HCT116 (cell line): ENCODE measurements at regions not wholly inside any gene's neighbourhood (a gene's known extent, or its start where the extent isn't known, plus 50 kb on each side); places are given as distances from the start of the nearest gene placed in this dataset.

ENCODE experiments used
- ATAC-seq: fragments of 200-7000 bp; cut with Tn5 transposase; 2 replicates; pipeline ENCODE4 v1.9.1; 2020; ENCODE audit warnings: mild to moderate bottlenecking, moderate library complexity
- BruUV-seq: library from RNA; stranded (reverse); fragments of 400-500 nt; replicated peaks from 2 replicates; lab custom pipeline; 2021; lab: Mats Ljungman, UMichigan
- CTCF ChIA-PET: fragments of 300-600 bp; sonication (Branson Sonifier 250); formaldehyde crosslinking; loops from one replicate; lab custom pipeline; 2021; ENCODE audit warnings: antibody characterized with exemption; lab: Charles Lee
- POLR2A ChIA-PET: fragments of 300-600, 350-600 bp; sonication (Branson Sonifier 250); formaldehyde crosslinking; loops from one replicate; lab custom pipeline; 2021; ENCODE audit warnings: antibody characterized with exemption; lab: Charles Lee
- RAD21 ChIA-PET, 2 experiments: fragments of 300-600 bp; sonication (Branson Sonifier 250); formaldehyde crosslinking; loops; one replicate each; lab custom pipeline; 2023; ENCODE audit warnings: low total read pairs in 2 of 2; ENCODE audit not compliant: uncharacterized antibody in 2 of 2, unreplicated experiment in 2 of 2, low non-redundant PET in 1 of 2; lab: Charles Lee
- DNase-seq: peaks from one replicate; pipeline ENCODE4 v3.0.0-alpha.2; 2010; ENCODE audit warnings: low read depth, low spot score
- H2AFZ ChIP-seq: fragments of 200-600 bp; shearing (Covaris generic), sonication (generic); 2 replicates; pipeline ENCODE4 v1.6.1; 2017; ENCODE audit warnings: low read depth, mixed run types, mixed read lengths, antibody characterized with exemption, low read length; ENCODE audit not compliant: poor library complexity, severe bottlenecking
- H3K27ac ChIP-seq: 2 replicates; pipeline ENCODE4 v1.5.1; 2012; ENCODE audit warnings: low read depth, low read length
- H3K27me3 ChIP-seq: fragments of 200-600 bp; sonication (generic); 2 replicates; pipeline ENCODE4 v1.6.1; 2016; ENCODE audit warnings: mixed run types, low read length, mixed read lengths; ENCODE audit not compliant: insufficient read depth
- H3K36me3 ChIP-seq, 2 experiments: fragments of 200-500 bp in 1 of 2; fragments of 200-600 bp in 1 of 2; sonication (Bioruptor generic) in 1 of 2; sonication (generic) in 1 of 2; 2 replicates each; pipeline versions ENCODE4 v1.5.1 to v1.6.1; 2014 to 2016; ENCODE audit warnings: low read length in 2 of 2, inconsistent platforms in 1 of 2, mixed read lengths in 1 of 2, mixed run types in 1 of 2; ENCODE audit not compliant: insufficient read depth in 2 of 2, control insufficient read depth in 1 of 2
- H3K4me1 ChIP-seq, 2 experiments: fragments of 200-600 bp in 1 of 2; sonication (generic) in 1 of 2; 2 replicates each; pipeline versions ENCODE4 v1.5.1 to v1.6.1; 2012 to 2017; ENCODE audit warnings: low read length in 2 of 2, inconsistent platforms in 1 of 2, mild to moderate bottlenecking in 1 of 2, mixed read lengths in 1 of 2, mixed run types in 1 of 2, moderate library complexity in 1 of 2; ENCODE audit not compliant: insufficient read depth in 2 of 2, control insufficient read depth in 1 of 2
- H3K4me2 ChIP-seq: fragments of 200-600 bp; sonication (generic); 2 replicates; pipeline ENCODE4 v1.6.1; 2017; ENCODE audit warnings: mixed run types, low read length, mixed read lengths
- H3K4me3 ChIP-seq, 2 experiments: fragments of 200-600 bp in 1 of 2; sonication (generic) in 1 of 2; replicated peaks in 1 of 2; 2 replicates each; pipeline ENCODE4 v1.5.1; 2011 to 2016; ENCODE audit warnings: low read length in 2 of 2, control low read depth in 1 of 2, low read depth in 1 of 2, mild to moderate bottlenecking in 1 of 2, mixed read lengths in 1 of 2, mixed run types in 1 of 2
- H3K79me2 ChIP-seq: fragments of 200-600 bp; sonication (generic); 2 replicates; pipeline ENCODE4 v1.6.1; 2017; ENCODE audit warnings: mild to moderate bottlenecking, mixed run types, low read length, moderate library complexity, mixed read lengths; ENCODE audit not compliant: insufficient read depth
- H3K9ac ChIP-seq: fragments of 200-600 bp; sonication (generic); 2 replicates; pipeline ENCODE4 v1.6.1; 2016; ENCODE audit warnings: low read length, mixed read lengths
- H3K9me2 ChIP-seq: fragments of 200-600 bp; sonication (generic), shearing (Covaris generic); 2 replicates; pipeline ENCODE4 v1.6.1; 2017; ENCODE audit warnings: mixed run types, mild to moderate bottlenecking, moderate library complexity; ENCODE audit not compliant: insufficient read depth
- H3K9me3 ChIP-seq, 2 experiments: fragments of 200-500 bp in 1 of 2; fragments of 200-600 bp in 1 of 2; sonication (Bioruptor generic) in 1 of 2; sonication (generic) in 1 of 2; 2 replicates each; pipeline ENCODE4 v1.6.1; 2014 to 2017; ENCODE audit warnings: low read length in 2 of 2, mixed read lengths in 2 of 2, inconsistent platforms in 1 of 2, low read depth in 1 of 2, mild to moderate bottlenecking in 1 of 2, mixed run types in 1 of 2, moderate library complexity in 1 of 2; ENCODE audit not compliant: control insufficient read depth in 1 of 2, insufficient read depth in 1 of 2
- H4K20me1 ChIP-seq: fragments of 200-600 bp; sonication (generic), shearing (Covaris generic); 2 replicates; pipeline ENCODE4 v1.6.1; 2017; ENCODE audit warnings: mixed run types, mild to moderate bottlenecking, moderate library complexity; ENCODE audit not compliant: insufficient read depth
- CBX3 ChIP-seq: IDR thresholded peaks from 2 replicates; pipeline ENCODE4 v1.6.1; 2012; ENCODE audit warnings: low read depth
- CEBPB ChIP-seq: IDR thresholded peaks from 2 replicates; pipeline ENCODE4 v1.6.1; 2012; ENCODE audit warnings: low read depth
- EGR1 ChIP-seq: IDR thresholded peaks from 2 replicates; pipeline ENCODE4 v1.6.1; 2012; ENCODE audit warnings: low read depth
- ELF1 ChIP-seq: IDR thresholded peaks from 2 replicates; pipeline ENCODE4 v1.6.1; 2012; ENCODE audit warnings: low read depth, borderline replicate concordance
- EZH2 ChIP-seq: fragments of 200-600 bp; sonication (generic); IDR thresholded peaks from 2 replicates; pipeline ENCODE4 v1.6.1; 2017; ENCODE audit warnings: antibody characterized with exemption, mixed run types
- EZH2phosphoT487 ChIP-seq: fragments of 200-600 bp; IDR thresholded peaks from 2 replicates; pipeline ENCODE4 v1.6.1; 2018; ENCODE audit warnings: antibody characterized with exemption, borderline replicate concordance
- FOSL1 ChIP-seq: IDR thresholded peaks from 2 replicates; pipeline ENCODE4 v1.6.1; 2012; ENCODE audit warnings: low read depth
- JUND ChIP-seq: IDR thresholded peaks from 2 replicates; pipeline ENCODE4 v1.6.1; 2012
- POLR2A ChIP-seq: IDR thresholded peaks from 2 replicates; pipeline ENCODE4 v1.7.0; 2011; ENCODE audit warnings: borderline replicate concordance; ENCODE audit not compliant: insufficient read depth, insufficient read length; ENCODE audit errors: extremely low read depth
- RAD21 ChIP-seq: IDR thresholded peaks from 2 replicates; pipeline ENCODE4 v1.6.1; 2012; ENCODE audit warnings: low read depth, mild to moderate bottlenecking
- SIN3A ChIP-seq: IDR thresholded peaks from 2 replicates; pipeline ENCODE4 v1.6.1; 2012; ENCODE audit warnings: low read depth
- SP1 ChIP-seq: IDR thresholded peaks from 2 replicates; pipeline ENCODE4 v1.6.1; 2012; ENCODE audit warnings: low read depth
- SRF ChIP-seq: IDR thresholded peaks from 2 replicates; pipeline ENCODE4 v1.6.1; 2012; ENCODE audit warnings: low read depth
- YY1 ChIP-seq: IDR thresholded peaks from 2 replicates; pipeline ENCODE4 v1.6.1; 2011; ENCODE audit warnings: low read length, low read depth, moderate library complexity, mild to moderate bottlenecking; ENCODE audit not compliant: insufficient replicate concordance; ENCODE audit errors: extremely low read depth
- ZNF274 ChIP-seq: fragments of 200-500 bp; sonication (Bioruptor generic); IDR thresholded peaks from 2 replicates; pipeline ENCODE4 v1.6.1; 2014; ENCODE audit warnings: mild to moderate bottlenecking, low read depth, low read length, inconsistent platforms
- intact Hi-C: fragments of 100-400 bp; cut with micrococcal nuclease; formaldehyde crosslinking; loops from 2 replicates; pipeline ENCODE4 v1.10.0; 2022
- TF ChIP-seq, protein P1 (sequence below): IDR thresholded peaks from 2 replicates; pipeline ENCODE4 v1.6.1; 2012
- TF ChIP-seq, protein P2 (sequence below): IDR thresholded peaks from 2 replicates; pipeline ENCODE4 v1.6.1; 2012; ENCODE audit warnings: low read depth
- TF ChIP-seq, protein P3 (sequence below): IDR thresholded peaks from 2 replicates; pipeline ENCODE4 v1.6.1; 2011; ENCODE audit warnings: mild to moderate bottlenecking, low read length, moderate library complexity; ENCODE audit not compliant: insufficient replicate concordance; ENCODE audit errors: extremely low read depth
- TF ChIP-seq, protein P4 (sequence below), 3 experiments: fragments of 200-600 bp in 1 of 3; sonication (generic) in 1 of 3; IDR thresholded peaks in 2 of 3; conservative IDR thresholded peaks in 1 of 3; 2 replicates each; pipeline ENCODE4 v1.5.1; 2012 to 2017; ENCODE audit warnings: low read depth in 2 of 3, low read length in 2 of 3, antibody characterized with exemption in 1 of 3, borderline replicate concordance in 1 of 3, control low read depth in 1 of 3, mild to moderate bottlenecking in 1 of 3, mixed read lengths in 1 of 3, mixed run types in 1 of 3, moderate library complexity in 1 of 3; ENCODE audit not compliant: insufficient read depth in 1 of 3
- TF ChIP-seq, protein P5 (sequence below): IDR thresholded peaks from 2 replicates; pipeline ENCODE4 v1.6.1; 2012

DNA sequence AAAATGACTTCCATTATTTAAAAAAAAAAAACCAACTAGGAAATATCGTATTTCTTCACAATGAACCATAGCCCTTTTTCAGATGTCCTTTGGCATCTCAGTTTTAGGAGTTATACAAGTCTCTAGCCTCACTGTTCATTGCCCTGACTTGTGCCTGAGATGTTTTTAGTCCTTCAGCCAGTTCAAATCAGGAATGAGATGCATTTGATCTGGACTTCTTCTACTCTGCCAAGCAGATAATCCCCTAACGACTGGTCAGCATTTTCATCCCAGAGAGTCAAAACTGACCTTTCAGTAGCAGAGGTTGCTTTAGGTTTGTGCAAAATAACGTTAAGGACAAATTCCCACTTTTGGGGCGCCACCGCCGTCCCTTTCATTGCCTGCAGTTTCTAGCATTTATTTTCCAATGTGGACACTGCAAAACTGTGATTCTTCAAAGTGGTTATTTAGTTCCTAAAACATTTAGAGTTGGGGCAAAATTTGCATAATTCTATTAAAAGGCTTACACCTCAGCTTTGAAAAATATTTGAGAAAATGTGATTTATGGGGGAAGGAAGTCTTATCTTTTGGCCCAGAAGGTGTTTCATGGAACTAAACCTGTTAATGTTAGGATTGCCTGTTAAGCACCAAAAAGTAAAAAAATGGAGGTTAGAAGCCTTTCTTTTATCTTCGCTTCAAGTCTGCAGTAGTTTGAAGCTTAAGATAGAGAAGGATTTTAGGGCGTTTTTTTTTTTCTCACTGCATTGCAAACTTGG lies 152.0 kb upstream of the SGK1 start:
- Histone ChIP-seq H3K36me3 (no peaks in the 10 kb centered on the region), H3K27ac (no peak overlapping the region), H3K9me2 (no peaks in the 10 kb centered on the region), H3K4me3 (no peak overlapping the region), H3K79me2 (no peaks in the 10 kb centered on the region), H3K9ac (no peak overlapping the region), H4K20me1 (no peaks in the 10 kb centered on the region), H3K27me3 (no peaks in the 10 kb centered on the region), H3K4me1 (peaks cover 0 to under 1% of the 10 kb centered on the region in 2 experiments; a peak in 2 of 4 replicates), H3K9me3 (no peaks in the 10 kb centered on the region), H3K4me2 (no peak overlapping the region), H2AFZ (no peak overlapping the region)
- DNase-seq, result no peak
- ChIA-PET POLR2A (no interaction called here), RAD21 (no interaction called here), CTCF (no interaction called here)
- no TSS peak for BruUV-seq
- no peak for TF ChIP-seq SRF
- TF ChIP-seq, protein P1, sequence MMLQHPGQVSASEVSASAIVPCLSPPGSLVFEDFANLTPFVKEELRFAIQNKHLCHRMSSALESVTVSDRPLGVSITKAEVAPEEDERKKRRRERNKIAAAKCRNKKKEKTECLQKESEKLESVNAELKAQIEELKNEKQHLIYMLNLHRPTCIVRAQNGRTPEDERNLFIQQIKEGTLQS, result no peak
- no peak for TF ChIP-seq FOSL1
- no peak for TF ChIP-seq YY1
- TF ChIP-seq POLR2A, result no peak
- TF ChIP-seq, protein P2, sequence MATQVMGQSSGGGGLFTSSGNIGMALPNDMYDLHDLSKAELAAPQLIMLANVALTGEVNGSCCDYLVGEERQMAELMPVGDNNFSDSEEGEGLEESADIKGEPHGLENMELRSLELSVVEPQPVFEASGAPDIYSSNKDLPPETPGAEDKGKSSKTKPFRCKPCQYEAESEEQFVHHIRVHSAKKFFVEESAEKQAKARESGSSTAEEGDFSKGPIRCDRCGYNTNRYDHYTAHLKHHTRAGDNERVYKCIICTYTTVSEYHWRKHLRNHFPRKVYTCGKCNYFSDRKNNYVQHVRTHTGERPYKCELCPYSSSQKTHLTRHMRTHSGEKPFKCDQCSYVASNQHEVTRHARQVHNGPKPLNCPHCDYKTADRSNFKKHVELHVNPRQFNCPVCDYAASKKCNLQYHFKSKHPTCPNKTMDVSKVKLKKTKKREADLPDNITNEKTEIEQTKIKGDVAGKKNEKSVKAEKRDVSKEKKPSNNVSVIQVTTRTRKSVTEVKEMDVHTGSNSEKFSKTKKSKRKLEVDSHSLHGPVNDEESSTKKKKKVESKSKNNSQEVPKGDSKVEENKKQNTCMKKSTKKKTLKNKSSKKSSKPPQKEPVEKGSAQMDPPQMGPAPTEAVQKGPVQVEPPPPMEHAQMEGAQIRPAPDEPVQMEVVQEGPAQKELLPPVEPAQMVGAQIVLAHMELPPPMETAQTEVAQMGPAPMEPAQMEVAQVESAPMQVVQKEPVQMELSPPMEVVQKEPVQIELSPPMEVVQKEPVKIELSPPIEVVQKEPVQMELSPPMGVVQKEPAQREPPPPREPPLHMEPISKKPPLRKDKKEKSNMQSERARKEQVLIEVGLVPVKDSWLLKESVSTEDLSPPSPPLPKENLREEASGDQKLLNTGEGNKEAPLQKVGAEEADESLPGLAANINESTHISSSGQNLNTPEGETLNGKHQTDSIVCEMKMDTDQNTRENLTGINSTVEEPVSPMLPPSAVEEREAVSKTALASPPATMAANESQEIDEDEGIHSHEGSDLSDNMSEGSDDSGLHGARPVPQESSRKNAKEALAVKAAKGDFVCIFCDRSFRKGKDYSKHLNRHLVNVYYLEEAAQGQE, result no peak
- TF ChIP-seq, protein P3, sequence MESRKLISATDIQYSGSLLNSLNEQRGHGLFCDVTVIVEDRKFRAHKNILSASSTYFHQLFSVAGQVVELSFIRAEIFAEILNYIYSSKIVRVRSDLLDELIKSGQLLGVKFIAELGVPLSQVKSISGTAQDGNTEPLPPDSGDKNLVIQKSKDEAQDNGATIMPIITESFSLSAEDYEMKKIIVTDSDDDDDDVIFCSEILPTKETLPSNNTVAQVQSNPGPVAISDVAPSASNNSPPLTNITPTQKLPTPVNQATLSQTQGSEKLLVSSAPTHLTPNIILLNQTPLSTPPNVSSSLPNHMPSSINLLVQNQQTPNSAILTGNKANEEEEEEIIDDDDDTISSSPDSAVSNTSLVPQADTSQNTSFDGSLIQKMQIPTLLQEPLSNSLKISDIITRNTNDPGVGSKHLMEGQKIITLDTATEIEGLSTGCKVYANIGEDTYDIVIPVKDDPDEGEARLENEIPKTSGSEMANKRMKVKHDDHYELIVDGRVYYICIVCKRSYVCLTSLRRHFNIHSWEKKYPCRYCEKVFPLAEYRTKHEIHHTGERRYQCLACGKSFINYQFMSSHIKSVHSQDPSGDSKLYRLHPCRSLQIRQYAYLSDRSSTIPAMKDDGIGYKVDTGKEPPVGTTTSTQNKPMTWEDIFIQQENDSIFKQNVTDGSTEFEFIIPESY, result no peak
- TF ChIP-seq RAD21, result no peak
- TF ChIP-seq, protein P4, sequence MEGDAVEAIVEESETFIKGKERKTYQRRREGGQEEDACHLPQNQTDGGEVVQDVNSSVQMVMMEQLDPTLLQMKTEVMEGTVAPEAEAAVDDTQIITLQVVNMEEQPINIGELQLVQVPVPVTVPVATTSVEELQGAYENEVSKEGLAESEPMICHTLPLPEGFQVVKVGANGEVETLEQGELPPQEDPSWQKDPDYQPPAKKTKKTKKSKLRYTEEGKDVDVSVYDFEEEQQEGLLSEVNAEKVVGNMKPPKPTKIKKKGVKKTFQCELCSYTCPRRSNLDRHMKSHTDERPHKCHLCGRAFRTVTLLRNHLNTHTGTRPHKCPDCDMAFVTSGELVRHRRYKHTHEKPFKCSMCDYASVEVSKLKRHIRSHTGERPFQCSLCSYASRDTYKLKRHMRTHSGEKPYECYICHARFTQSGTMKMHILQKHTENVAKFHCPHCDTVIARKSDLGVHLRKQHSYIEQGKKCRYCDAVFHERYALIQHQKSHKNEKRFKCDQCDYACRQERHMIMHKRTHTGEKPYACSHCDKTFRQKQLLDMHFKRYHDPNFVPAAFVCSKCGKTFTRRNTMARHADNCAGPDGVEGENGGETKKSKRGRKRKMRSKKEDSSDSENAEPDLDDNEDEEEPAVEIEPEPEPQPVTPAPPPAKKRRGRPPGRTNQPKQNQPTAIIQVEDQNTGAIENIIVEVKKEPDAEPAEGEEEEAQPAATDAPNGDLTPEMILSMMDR (IDR thresholded peaks at IDR 0.05 in 2 of 3, conservative IDR thresholded peaks at IDR 0.05 in 1 of 3; ENCODE audit: borderline replicate concordance in 1 of 3, insufficient read depth in 1 of 3, low read depth in 2 of 3, low read length in 2 of 3), result no peak
- TF ChIP-seq CBX3, result no peak
- TF ChIP-seq EGR1, result no peak
- TF ChIP-seq EZH2phosphoT487, result no peak
- no peak for TF ChIP-seq JUND
- TF ChIP-seq, protein P5, sequence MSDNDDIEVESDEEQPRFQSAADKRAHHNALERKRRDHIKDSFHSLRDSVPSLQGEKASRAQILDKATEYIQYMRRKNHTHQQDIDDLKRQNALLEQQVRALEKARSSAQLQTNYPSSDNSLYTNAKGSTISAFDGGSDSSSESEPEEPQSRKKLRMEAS, result no peak
- TF ChIP-seq SP1, result no peak
- TF ChIP-seq SIN3A, result no peak
- no peak for TF ChIP-seq ZNF274
- no peak for TF ChIP-seq CEBPB
- no peak for TF ChIP-seq EZH2
- TF ChIP-seq ELF1, result no peak
- ATAC-seq, result no peak
- intact Hi-C loops, result no loop called here
